Activated T-cell treated with anti-CD3 and anti-CD28 coated beads for 4 hours (primary cell): ENCODE measurements at regions not wholly inside any gene's neighbourhood (a gene's known extent, or its start where the extent isn't known, plus 50 kb on each side); places are given as distances from the start of the nearest gene placed in this dataset.

Experiments used
- DNase-seq: peaks from one replicate; pipeline ENCODE4 v3.0.0-alpha.2; 2020

DNA sequence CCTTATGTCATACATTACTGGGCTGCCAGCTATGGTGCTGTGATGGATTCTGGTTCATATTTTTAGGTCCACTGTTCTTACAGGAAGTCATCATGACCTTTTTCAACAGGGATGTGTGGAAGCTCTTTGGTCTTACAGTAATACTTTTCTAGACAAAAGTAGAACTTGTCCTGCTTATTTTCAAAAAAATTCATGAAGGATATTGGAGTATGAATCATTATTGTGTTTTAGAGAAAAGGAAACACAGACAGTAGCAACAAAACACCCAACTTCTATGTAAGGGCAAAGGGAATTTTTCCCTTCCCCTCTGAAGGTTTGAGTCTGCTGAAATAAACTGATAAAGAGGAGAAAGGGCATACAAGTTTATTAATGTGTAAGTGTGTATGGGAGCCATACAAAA, 54.7 kb upstream of the FAM9C start:
- no peak for DNase-seq

DNA sequence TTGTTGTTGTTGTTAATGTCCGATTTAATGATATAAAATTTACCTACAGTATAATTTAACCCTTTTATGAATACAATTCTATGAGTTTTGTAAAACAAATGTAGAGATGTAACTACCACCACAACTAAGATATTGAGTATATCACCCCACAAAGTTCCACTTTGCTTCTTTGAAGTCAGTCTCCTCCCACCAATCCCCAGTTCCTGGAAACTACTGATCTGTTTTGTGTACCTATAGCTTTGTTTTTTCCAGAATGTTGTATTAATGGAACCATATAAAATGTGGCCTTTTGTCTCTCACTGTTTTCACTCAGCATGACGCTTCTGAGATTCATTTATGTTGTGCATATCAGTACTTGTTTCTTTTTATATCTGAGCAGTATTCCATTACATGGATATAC, 52.3 kb upstream of the FAM9C start:
- DNase-seq = no peak

DNA sequence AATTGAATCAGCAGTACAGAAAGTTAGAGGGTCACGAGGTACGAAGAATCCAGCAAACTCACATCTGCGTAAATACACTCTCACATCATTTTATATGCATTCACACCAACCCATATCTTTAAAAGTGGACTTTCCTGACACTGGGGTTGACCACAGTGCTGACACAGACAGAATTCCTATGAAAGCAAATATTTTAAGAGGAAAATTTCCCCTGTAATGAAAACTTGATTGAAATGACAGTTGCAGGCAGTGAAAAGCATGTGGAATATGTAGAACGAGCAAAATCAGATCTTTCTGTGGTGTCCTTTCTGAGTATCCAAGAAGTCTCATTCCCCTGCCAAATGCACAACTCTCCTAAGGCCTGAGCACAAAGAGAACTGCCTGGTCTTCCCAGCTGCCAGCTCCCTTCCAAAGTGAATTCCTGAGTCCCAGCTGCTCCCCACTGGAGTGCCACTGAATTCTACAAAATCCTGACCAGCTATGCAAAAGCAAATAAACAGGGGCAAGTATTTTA, 50.5 kb upstream of the FAM9C start:
- DNase-seq = no peak

DNA sequence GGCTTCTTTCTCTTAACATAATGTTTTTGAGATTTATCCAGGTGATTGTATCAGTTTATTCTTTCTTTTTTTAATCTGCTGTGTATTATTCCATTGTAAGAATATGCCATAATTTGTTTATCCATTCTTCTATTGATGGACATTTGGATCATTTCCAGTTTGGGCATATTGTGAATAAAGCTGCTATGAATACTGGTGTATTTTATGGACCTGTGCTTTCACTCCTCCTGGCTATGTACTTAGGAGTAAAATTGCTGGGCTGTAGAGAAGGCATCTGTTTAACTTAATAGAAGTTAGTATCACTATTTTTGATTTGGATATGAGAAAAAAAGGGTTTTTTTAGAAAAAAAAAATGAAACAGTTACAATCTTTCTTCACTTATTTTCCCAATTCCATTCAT, 50.0 kb upstream of the FAM9C start:
- DNase-seq = no peak
